VCaP (cell line): ENCODE measurements at regions not wholly inside any gene's neighbourhood (a gene's known extent, or its start where the extent isn't known, plus 50 kb on each side); places are given as distances from the start of the nearest gene placed in this dataset.

ENCODE experiments used
- H3K27ac ChIP-seq: fragments of 450-650 bp; 2 replicates; pipeline ENCODE4 v1.5.1; 2017
- TF ChIP-seq, protein P1 (sequence below): fragments of 450-650 bp; conservative IDR thresholded peaks from 2 replicates; pipeline ENCODE4 v1.5.1; 2017; ENCODE audit warnings: mild to moderate bottlenecking, moderate library complexity

- TF ChIP-seq, protein P1, sequence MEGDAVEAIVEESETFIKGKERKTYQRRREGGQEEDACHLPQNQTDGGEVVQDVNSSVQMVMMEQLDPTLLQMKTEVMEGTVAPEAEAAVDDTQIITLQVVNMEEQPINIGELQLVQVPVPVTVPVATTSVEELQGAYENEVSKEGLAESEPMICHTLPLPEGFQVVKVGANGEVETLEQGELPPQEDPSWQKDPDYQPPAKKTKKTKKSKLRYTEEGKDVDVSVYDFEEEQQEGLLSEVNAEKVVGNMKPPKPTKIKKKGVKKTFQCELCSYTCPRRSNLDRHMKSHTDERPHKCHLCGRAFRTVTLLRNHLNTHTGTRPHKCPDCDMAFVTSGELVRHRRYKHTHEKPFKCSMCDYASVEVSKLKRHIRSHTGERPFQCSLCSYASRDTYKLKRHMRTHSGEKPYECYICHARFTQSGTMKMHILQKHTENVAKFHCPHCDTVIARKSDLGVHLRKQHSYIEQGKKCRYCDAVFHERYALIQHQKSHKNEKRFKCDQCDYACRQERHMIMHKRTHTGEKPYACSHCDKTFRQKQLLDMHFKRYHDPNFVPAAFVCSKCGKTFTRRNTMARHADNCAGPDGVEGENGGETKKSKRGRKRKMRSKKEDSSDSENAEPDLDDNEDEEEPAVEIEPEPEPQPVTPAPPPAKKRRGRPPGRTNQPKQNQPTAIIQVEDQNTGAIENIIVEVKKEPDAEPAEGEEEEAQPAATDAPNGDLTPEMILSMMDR, result no peak
- peak overlapping the region; percentile 11; the same call in 1 of the 2 replicates for H3K27ac ChIP-seq
Measured at GRCh38 chr5:118253225-118254061, 734.9 kb downstream of the DTWD2 start.

GRCh38 chr5:118249386-118249785, 739.0 kb downstream of the DTWD2 start:
- TF ChIP-seq, protein P1, result no peak
- H3K27ac ChIP-seq, result no peak overlapping the region

GRCh38 chr5:118247458-118247857, 740.9 kb downstream of the DTWD2 start:
- H3K27ac ChIP-seq, result no peak overlapping the region
- TF ChIP-seq, protein P1, result no peak

GRCh38 chr5:118243613-118244012, 744.7 kb downstream of the DTWD2 start:
- no peak overlapping the region for H3K27ac ChIP-seq
- TF ChIP-seq, protein P1, result no peak

- no peak overlapping the region for H3K27ac ChIP-seq
- TF ChIP-seq, protein P1, result no peak
Measured at GRCh38 chr5:118243068-118243467, 745.3 kb downstream of the DTWD2 start.

GRCh38 chr5:118236108-118236849, 752.1 kb downstream of the DTWD2 start:
- no peak overlapping the region for H3K27ac ChIP-seq
- TF ChIP-seq, protein P1, result no peak

GRCh38 chr5:118233606-118234005, 754.7 kb downstream of the DTWD2 start:
- TF ChIP-seq, protein P1, result no peak
- no peak overlapping the region for H3K27ac ChIP-seq
